ENCODE measurements at regions not wholly inside any gene's neighbourhood (a gene's known extent, or its start where the extent isn't known, plus 50 kb on each side); places are given as distances from the start of the nearest gene placed in this dataset.

DNA sequence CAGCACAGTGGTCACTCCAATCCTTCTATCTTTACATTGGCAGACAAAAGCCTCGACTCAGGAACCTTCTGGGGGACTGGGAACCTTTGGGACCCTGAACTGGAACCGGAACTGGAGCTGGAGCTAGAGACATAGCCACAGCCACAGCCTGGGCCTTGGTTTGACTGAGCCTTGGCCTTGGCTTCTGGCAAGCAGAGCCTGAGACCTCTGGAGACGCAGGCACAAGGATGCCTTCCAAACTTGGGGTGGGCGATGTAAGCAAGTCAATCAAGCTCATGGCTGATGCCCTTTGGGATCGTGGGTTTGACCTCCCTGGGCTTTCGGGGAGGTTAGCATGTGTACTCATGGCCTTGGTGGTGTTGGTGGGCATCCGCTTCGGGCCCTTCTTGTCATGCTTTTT is 619.3 kb downstream of the MBD2 start:
- FAIRE-seq (no peak), DNase-seq (ENCODE audit: insufficient read length, low spot score) (no peak)
- TF ChIP-seq POLR2A (IDR thresholded peaks at IDR 0.05; ENCODE audit: low read depth, low read length), result no peak

DNA sequence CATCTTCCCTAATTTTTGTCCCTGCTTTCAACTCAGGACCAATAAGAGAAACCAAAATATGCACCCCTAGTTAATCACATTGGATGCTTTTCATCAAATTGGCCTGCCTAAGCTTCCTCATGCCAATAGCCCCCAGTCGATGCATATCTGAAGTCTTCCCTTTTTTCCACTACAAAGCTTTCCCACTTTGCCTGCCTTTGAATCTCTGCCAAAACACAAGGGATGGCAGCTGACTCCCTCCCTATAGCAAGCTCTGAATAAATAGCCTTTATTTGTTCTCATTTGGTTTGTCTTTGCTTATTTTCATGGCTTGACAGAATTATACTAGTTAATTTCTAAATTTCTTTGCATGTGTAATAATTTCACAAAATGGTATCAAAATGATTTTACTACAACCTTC is 621.2 kb downstream of the MBD2 start:
- TF ChIP-seq POLR2A (IDR thresholded peaks at IDR 0.05; ENCODE audit: low read depth, low read length), result no peak
- no peak for FAIRE-seq
- DNase-seq (ENCODE audit: insufficient read length, low spot score), result no peak

DNA sequence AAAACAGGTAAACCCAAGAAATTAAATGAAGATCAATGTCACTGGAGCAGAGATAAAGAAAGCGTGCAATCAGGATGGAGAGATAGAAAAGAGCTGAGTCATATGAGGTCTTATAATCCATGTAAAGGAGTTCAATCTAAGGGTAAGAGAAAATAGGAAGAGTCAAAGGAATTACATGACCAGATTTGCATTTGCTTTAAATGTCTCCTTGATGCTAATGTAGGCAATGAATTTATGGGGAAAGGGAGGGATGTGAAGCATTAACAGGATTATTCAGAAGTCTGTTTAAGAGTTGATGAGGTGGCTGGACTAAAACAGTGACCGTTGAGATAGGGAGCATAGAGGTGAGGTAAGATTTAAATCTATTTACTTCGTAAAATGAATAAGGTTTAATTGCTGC is 623.1 kb downstream of the MBD2 start:
- TF ChIP-seq POLR2A (IDR thresholded peaks at IDR 0.05; ENCODE audit: low read depth, low read length), result no peak
- DNase-seq (ENCODE audit: insufficient read length, low spot score) (no peak), FAIRE-seq (no peak)

DNA sequence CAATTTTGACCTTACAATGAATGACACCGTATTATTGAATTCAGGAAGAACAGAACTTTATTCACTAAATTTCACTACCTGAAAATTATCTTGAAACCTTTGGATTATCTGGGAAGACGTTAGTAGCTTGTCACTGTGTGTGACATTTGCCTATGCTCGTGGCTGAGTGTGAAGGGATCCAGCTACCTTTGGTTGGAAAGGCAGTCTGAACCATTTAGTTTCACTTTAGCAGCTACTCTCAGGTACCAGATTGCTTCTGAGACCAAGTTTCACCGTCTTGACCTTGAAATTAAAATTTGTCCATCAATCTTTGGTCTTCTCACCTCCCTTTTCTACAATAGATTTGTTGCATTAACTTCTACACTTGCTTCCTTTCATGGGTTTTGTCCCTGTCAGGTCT is 637.5 kb downstream of the MBD2 start:
- DNase-seq (ENCODE audit: insufficient read length, low spot score) (no peak), FAIRE-seq (no peak)
- TF ChIP-seq POLR2A (IDR thresholded peaks at IDR 0.05; ENCODE audit: low read depth, low read length), result no peak
